GM18505 (cell line): ENCODE measurements at regions not wholly inside any gene's neighbourhood (a gene's known extent, or its start where the extent isn't known, plus 50 kb on each side); places are given as distances from the start of the nearest gene placed in this dataset.

Experiments used
- ATAC-seq: cut with Tn5 transposase; IDR thresholded peaks from one replicate; pipeline ENCODE4 v1.9.1; 2021; ENCODE audit not compliant: unreplicated experiment
- POLR2A ChIP-seq: IDR thresholded peaks from 4 replicates; pipeline ENCODE4 v1.6.1; 2011; ENCODE audit warnings: borderline replicate concordance; ENCODE audit not compliant: insufficient read depth, insufficient read length; ENCODE audit errors: extremely low read depth

GRCh38 chr14:65910108-65910786 lies 497.7 kb downstream of the FUT8 start:
- TF ChIP-seq POLR2A, result no peak
- ATAC-seq, result no peak

DNA sequence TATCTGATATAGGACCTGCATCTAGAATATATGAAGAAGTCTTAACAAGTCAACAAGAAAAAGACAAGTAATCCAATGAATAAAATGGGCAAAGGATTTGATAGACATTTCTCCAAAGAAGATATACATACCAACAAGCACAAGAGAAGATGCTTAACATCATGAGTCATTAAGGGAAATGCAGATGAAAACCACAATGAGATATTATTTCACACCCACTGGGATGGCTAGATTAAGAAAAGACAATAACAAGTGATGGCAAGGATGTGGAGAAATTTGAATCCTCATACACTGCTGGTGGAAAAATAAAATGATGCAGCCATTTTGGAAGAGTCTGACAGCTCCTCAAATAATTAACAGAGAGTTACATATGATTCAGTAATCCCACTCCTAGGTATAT lies 502.6 kb downstream of the FUT8 start:
- no peak for ATAC-seq
- TF ChIP-seq POLR2A, result no peak

GRCh38 chr14:65916055-65916454 lies 503.5 kb downstream of the FUT8 start:
- TF ChIP-seq POLR2A, result no peak
- ATAC-seq, result no peak

- TF ChIP-seq POLR2A, result no peak
- no peak for ATAC-seq
Observed at GRCh38 chr14:65920996-65921395, 508.5 kb downstream of the FUT8 start.

GRCh38 chr14:65922142-65922541 lies 509.6 kb downstream of the FUT8 start:
- TF ChIP-seq POLR2A, result no peak
- ATAC-seq, result no peak

DNA sequence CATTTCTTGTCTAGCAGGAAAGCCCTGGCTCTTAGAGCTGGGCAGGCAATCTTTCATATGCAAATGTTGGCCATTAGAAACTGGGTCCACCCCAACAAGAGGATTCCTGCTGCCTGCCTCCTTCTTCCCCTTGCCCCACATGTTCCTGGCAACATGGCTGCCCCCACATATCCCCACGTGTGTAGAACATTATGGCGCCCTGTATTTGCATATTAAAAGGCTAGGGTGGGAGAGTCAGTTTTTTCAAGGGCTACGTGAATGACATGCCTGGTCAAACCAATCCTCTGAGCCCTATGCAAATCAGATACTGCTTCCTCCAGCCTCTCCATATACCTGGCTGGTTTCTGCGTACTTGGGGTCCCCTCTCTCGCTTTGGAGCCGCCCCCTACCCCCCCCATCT lies 514.0 kb downstream of the FUT8 start:
- no peak for ATAC-seq
- no peak for TF ChIP-seq POLR2A

- no peak for ATAC-seq
- no peak for TF ChIP-seq POLR2A
Observed at GRCh38 chr14:65926935-65927700, 514.6 kb downstream of the FUT8 start.

DNA sequence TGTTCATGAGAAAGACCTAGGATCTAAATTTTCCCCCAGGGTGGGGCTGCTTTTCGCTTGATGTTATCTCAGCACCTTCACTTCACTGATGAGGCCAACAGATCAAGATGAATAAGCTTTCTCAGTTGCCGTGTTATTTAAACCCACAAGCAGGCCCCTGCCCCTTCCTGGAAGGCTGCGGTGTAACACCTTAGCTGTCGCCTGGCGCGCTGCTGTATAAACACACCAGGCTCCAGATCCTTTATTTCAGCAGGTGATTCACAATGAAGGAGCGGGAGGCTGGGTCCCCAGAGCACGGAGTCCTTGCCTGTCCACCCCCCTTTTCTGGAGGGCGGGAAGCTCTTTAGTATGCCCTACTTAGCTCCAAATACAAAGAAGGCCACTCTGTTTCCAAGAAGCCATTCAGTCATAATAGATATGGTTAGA lies 515.4 kb downstream of the FUT8 start:
- no peak for ATAC-seq
- no peak for TF ChIP-seq POLR2A

- ATAC-seq, result no peak
- no peak for TF ChIP-seq POLR2A
Observed at GRCh38 chr14:65928995-65929394, 516.5 kb downstream of the FUT8 start.

- no peak for TF ChIP-seq POLR2A
- no peak for ATAC-seq
Observed at GRCh38 chr14:65933400-65934069, 521.0 kb downstream of the FUT8 start.

DNA sequence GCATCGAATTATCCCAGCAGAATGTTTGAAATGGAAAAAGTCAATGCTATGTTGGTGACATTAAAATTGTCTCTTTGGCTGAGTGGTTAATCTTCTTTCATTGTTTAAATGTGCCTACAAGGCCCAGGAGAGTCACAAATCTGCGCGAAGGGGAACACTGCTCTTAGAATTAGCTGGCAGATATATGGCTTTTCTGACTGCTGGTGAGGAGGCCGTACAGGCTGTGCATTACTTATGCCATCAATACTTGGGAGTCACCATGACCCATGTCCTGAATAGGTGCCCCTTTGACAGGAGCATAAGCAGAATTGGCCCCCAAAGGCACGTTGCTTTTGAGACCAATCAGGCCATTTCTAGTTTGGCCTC lies 521.5 kb downstream of the FUT8 start:
- no peak for ATAC-seq
- TF ChIP-seq POLR2A, result no peak

- no peak for TF ChIP-seq POLR2A
- no peak for ATAC-seq
Observed at GRCh38 chr14:65936342-65936975, 523.9 kb downstream of the FUT8 start.
